H9 (cell line): ENCODE measurements at regions not wholly inside any gene's neighbourhood (a gene's known extent, or its start where the extent isn't known, plus 50 kb on each side); places are given as distances from the start of the nearest gene placed in this dataset.

Experiments
- DNase-seq: peaks from one replicate; pipeline ENCODE4 v3.0.0-alpha.2; 2017
- H2AFZ ChIP-seq: one replicate; pipeline ENCODE4 v1.6.1; 2013; ENCODE audit warnings: mild to moderate bottlenecking, low read length, control low read depth, moderate library complexity
- H2AK5ac ChIP-seq: 2 replicates; pipeline ENCODE4 v1.6.1; 2013; ENCODE audit warnings: low read length, control low read depth, mixed read lengths; ENCODE audit not compliant: insufficient read length
- H2BK120ac ChIP-seq: one replicate; pipeline ENCODE4 v1.6.1; 2013; ENCODE audit warnings: low read depth, mild to moderate bottlenecking, low read length, control low read depth, inconsistent platforms; ENCODE audit not compliant: poor library complexity, severe bottlenecking
- H2BK12ac ChIP-seq: 2 replicates; pipeline ENCODE4 v1.6.1; 2013; ENCODE audit warnings: low read length, control low read depth, mixed read lengths, low read depth; ENCODE audit not compliant: insufficient read length
- H2BK15ac ChIP-seq: 2 replicates; pipeline ENCODE4 v1.6.1; 2013; ENCODE audit warnings: low read depth, low read length, control low read depth
- H2BK20ac ChIP-seq: one replicate; pipeline ENCODE4 v1.6.1; 2013; ENCODE audit warnings: low read depth, mild to moderate bottlenecking, low read length, control low read depth, inconsistent platforms; ENCODE audit not compliant: poor library complexity, severe bottlenecking
- H2BK5ac ChIP-seq: 2 replicates; pipeline ENCODE4 v1.6.1; 2013; ENCODE audit warnings: low read length, control low read depth, mixed read lengths; ENCODE audit not compliant: insufficient read length
- H3K14ac ChIP-seq: 2 replicates; pipeline ENCODE4 v1.6.1; 2013; ENCODE audit warnings: low read length, control low read depth; ENCODE audit not compliant: insufficient read depth
- H3K18ac ChIP-seq: 2 replicates; pipeline ENCODE4 v1.6.1; 2013; ENCODE audit warnings: low read depth, mild to moderate bottlenecking, mixed read lengths, low read length, control low read depth; ENCODE audit not compliant: insufficient read length
- H3K23ac ChIP-seq: 2 replicates; pipeline ENCODE4 v1.6.1; 2013; ENCODE audit warnings: low read length, control low read depth, mixed read lengths, low read depth; ENCODE audit not compliant: insufficient read length
- H3K23me2 ChIP-seq: 2 replicates; pipeline ENCODE4 v1.6.1; 2013; ENCODE audit warnings: low read depth, mild to moderate bottlenecking, mixed read lengths, low read length, control low read depth; ENCODE audit not compliant: insufficient read length, poor library complexity, severe bottlenecking
- H3K27ac ChIP-seq: 2 replicates; pipeline ENCODE4 v1.5.1; 2013; ENCODE audit warnings: low read length, control low read depth, mixed read lengths, low read depth; ENCODE audit not compliant: insufficient read length
- H3K27me3 ChIP-seq: 2 replicates; pipeline ENCODE4 v1.6.1; 2013; ENCODE audit warnings: low read length, control low read depth, inconsistent platforms; ENCODE audit not compliant: insufficient read depth
- H3K4ac ChIP-seq: 2 replicates; pipeline ENCODE4 v1.6.1; 2013; ENCODE audit warnings: low read depth, mild to moderate bottlenecking, control low read depth, inconsistent platforms, low read length, moderate library complexity
- H3K4me1 ChIP-seq: 2 replicates; pipeline ENCODE4 v1.6.1; 2013; ENCODE audit warnings: low read length, control low read depth, inconsistent platforms; ENCODE audit not compliant: insufficient read depth
- H3K4me2 ChIP-seq: 2 replicates; pipeline ENCODE4 v1.6.1; 2013; ENCODE audit warnings: low read length, control low read depth, mixed read lengths; ENCODE audit not compliant: insufficient read length, insufficient read depth
- H3K56ac ChIP-seq: 2 replicates; pipeline ENCODE4 v1.6.1; 2013; ENCODE audit warnings: low read depth, mild to moderate bottlenecking, mixed read lengths, low read length, control low read depth; ENCODE audit not compliant: insufficient read length
- H3K79me1 ChIP-seq: 2 replicates; pipeline ENCODE4 v1.6.1; 2013; ENCODE audit warnings: low read depth, mild to moderate bottlenecking, moderate library complexity, low read length, control low read depth, inconsistent platforms; ENCODE audit not compliant: insufficient read depth, poor library complexity, severe bottlenecking
- H3K79me2 ChIP-seq: 2 replicates; pipeline ENCODE4 v1.6.1; 2013; ENCODE audit warnings: low read length, control low read depth, inconsistent platforms; ENCODE audit not compliant: insufficient read depth
- H3K9ac ChIP-seq: 2 replicates; pipeline ENCODE4 v1.6.1; 2013; ENCODE audit warnings: low read length, control low read depth, mixed read lengths; ENCODE audit not compliant: insufficient read length; ENCODE audit errors: extremely low read depth
- H3K9me3 ChIP-seq: one replicate; pipeline ENCODE4 v1.6.1; 2013; ENCODE audit warnings: low read depth, low read length, inconsistent platforms; ENCODE audit not compliant: control insufficient read depth
- H3T11ph ChIP-seq: one replicate; pipeline ENCODE4 v1.6.1; 2013; ENCODE audit warnings: mild to moderate bottlenecking, low read length, control low read depth, inconsistent platforms
- H4K20me1 ChIP-seq: one replicate; pipeline ENCODE4 v1.6.1; 2013; ENCODE audit not compliant: control insufficient read depth, insufficient read length, insufficient read depth
- H4K5ac ChIP-seq: 2 replicates; pipeline ENCODE4 v1.6.1; 2013; ENCODE audit warnings: low read depth, mild to moderate bottlenecking, mixed read lengths, low read length, control low read depth; ENCODE audit not compliant: insufficient read length
- H4K8ac ChIP-seq: replicated peaks from 2 replicates; pipeline ENCODE4 v1.6.1; 2013; ENCODE audit warnings: low read length, control low read depth, mixed read lengths, low read depth; ENCODE audit not compliant: insufficient read length
- H4K91ac ChIP-seq: 2 replicates; pipeline ENCODE4 v1.6.1; 2013; ENCODE audit warnings: low read depth, mild to moderate bottlenecking, moderate library complexity, mixed read lengths, low read length, control low read depth; ENCODE audit not compliant: insufficient read length
- H3K27ac Mint-ChIP-seq, 3 experiments: 2 replicates in 2 of 3; 3 replicates in 1 of 3; pipeline ENCODE4 v1.8.0; 2020 to 2021; ENCODE audit warnings: mixed read lengths in 3 of 3, mild to moderate bottlenecking in 1 of 3, moderate library complexity in 1 of 3
- H3K27me3 Mint-ChIP-seq: 2 replicates; pipeline ENCODE4 v1.8.0; 2021; ENCODE audit warnings: low read depth, mild to moderate bottlenecking, moderate library complexity, mixed read lengths
- H3K36me3 Mint-ChIP-seq, 3 experiments: 2 replicates in 2 of 3; 3 replicates in 1 of 3; pipeline ENCODE4 v1.8.0; 2020 to 2021; ENCODE audit warnings: low read depth in 3 of 3, mixed read lengths in 3 of 3; ENCODE audit not compliant: insufficient read depth in 1 of 3
- H3K4me1 Mint-ChIP-seq, 2 experiments: 2 replicates each; pipeline ENCODE4 v1.8.0; 2020; ENCODE audit warnings: mixed read lengths in 2 of 2
- H3K4me3 Mint-ChIP-seq, 2 experiments: 2 replicates in 1 of 2; 3 replicates in 1 of 2; pipeline ENCODE4 v1.8.0; 2020 to 2021; ENCODE audit warnings: mild to moderate bottlenecking in 2 of 2, mixed read lengths in 2 of 2, moderate library complexity in 1 of 2
- H3K9me3 Mint-ChIP-seq, 2 experiments: 2 replicates in 1 of 2; 3 replicates in 1 of 2; pipeline ENCODE4 v1.8.0; 2020; ENCODE audit warnings: mild to moderate bottlenecking in 2 of 2, mixed read lengths in 2 of 2, moderate library complexity in 1 of 2
- WGBS: extraction: QIAGEN DNeasy Blood & Tissue Kit; methylation state at CpG from one replicate; pipeline ENCODE4 v1.1.7; 2013; ENCODE audit warnings: missing lambda C conversion rate, low lambda C conversion rate, mixed read lengths; ENCODE audit not compliant: insufficient read length; ENCODE audit errors: extremely low coverage; 5-methylcytosine and 5-hydroxymethylcytosine counted together
- TF ChIP-seq, protein P1 (sequence below): fragments of 200-600 bp; sonication (generic); conservative IDR thresholded peaks from 3 replicates; pipeline ENCODE4 v1.8.0; 2021; ENCODE audit warnings: antibody characterized with exemption, mild to moderate bottlenecking

DNA sequence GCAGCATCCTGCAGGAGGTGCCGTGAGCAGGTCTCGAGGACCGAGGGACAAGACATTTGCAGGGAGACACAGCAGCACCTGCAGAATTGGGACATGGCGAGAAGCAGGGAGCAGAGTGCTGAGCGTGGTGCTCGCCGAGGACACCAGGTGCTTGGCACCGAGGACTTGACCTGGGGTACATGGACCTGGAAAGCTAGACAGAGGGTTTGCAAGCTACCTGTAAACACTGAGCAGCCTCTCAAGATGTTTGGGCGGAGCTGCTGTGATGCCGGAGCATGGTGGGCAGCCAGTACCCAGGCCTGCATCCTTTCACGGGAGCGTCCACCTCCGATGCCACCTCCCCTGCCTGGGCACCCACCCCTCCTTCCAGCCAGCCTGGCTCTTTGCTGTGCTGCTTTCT lies 773.2 kb downstream of the TBC1D22A start:
- Histone ChIP-seq H2BK15ac (no peak overlapping the region), H4K91ac (no peak overlapping the region), H3K4me2 (no peak overlapping the region), H3K79me2 (no peaks in the 10 kb centered on the region), H4K20me1 (no peaks in the 10 kb centered on the region), H3K27ac (no peak overlapping the region), H2BK120ac (no peak overlapping the region), H3K4me1 (no peaks in the 10 kb centered on the region), H3K23me2 (no peaks in the 10 kb centered on the region), H3K14ac (no peak overlapping the region), H3K23ac (no peak overlapping the region), H2AFZ (no peak overlapping the region), H2BK12ac (no peak overlapping the region), H3K27me3 (no peaks in the 10 kb centered on the region), H2AK5ac (no peak overlapping the region), H4K5ac (no peak overlapping the region), H3K79me1 (no peaks in the 10 kb centered on the region), H3K18ac (no peak overlapping the region), H2BK20ac (no peak overlapping the region), H4K8ac (no peak overlapping the region), H3K56ac (no peak overlapping the region), H3T11ph (no peak overlapping the region), H3K4ac (no peak overlapping the region), H3K9me3 (peaks cover 83% of the 10 kb centered on the region), H2BK5ac (no peak overlapping the region), H3K9ac (no peak overlapping the region)
- TF ChIP-seq, protein P1, sequence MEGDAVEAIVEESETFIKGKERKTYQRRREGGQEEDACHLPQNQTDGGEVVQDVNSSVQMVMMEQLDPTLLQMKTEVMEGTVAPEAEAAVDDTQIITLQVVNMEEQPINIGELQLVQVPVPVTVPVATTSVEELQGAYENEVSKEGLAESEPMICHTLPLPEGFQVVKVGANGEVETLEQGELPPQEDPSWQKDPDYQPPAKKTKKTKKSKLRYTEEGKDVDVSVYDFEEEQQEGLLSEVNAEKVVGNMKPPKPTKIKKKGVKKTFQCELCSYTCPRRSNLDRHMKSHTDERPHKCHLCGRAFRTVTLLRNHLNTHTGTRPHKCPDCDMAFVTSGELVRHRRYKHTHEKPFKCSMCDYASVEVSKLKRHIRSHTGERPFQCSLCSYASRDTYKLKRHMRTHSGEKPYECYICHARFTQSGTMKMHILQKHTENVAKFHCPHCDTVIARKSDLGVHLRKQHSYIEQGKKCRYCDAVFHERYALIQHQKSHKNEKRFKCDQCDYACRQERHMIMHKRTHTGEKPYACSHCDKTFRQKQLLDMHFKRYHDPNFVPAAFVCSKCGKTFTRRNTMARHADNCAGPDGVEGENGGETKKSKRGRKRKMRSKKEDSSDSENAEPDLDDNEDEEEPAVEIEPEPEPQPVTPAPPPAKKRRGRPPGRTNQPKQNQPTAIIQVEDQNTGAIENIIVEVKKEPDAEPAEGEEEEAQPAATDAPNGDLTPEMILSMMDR = no peak
- H3K9me3 Mint-ChIP-seq = peaks cover 72 to 89% of the 10 kb centered on the region in 2 experiments
- peaks cover 8% of the 10 kb centered on the region for H3K27me3 Mint-ChIP-seq
- no peaks in the 10 kb centered on the region for H3K4me1 Mint-ChIP-seq
- no peak overlapping the region for H3K4me3 Mint-ChIP-seq
- DNase-seq = no peak
- no CpG with 5 or more reads among the region's 13 CpGs for WGBS
- H3K27ac Mint-ChIP-seq = no peak overlapping the region
- H3K36me3 Mint-ChIP-seq = peaks cover 4 to 38% (median 9%) of the 10 kb centered on the region in 3 experiments; a peak in 6 of 7 replicates
